NCI-H2171 (cell line): ENCODE measurements at regions not wholly inside any gene's neighbourhood (a gene's known extent, or its start where the extent isn't known, plus 50 kb on each side); places are given as distances from the start of the nearest gene placed in this dataset.
"Not testable (repeated sequence)": the region's sequence is repeated elsewhere in the genome, so short reads cannot be mapped to it uniquely, and the experiment has no call there.

ENCODE experiments used
- DNase-seq: peaks from one replicate; lab custom pipeline; 2025; lab: John Stamatoyannopoulos, UW

DNA sequence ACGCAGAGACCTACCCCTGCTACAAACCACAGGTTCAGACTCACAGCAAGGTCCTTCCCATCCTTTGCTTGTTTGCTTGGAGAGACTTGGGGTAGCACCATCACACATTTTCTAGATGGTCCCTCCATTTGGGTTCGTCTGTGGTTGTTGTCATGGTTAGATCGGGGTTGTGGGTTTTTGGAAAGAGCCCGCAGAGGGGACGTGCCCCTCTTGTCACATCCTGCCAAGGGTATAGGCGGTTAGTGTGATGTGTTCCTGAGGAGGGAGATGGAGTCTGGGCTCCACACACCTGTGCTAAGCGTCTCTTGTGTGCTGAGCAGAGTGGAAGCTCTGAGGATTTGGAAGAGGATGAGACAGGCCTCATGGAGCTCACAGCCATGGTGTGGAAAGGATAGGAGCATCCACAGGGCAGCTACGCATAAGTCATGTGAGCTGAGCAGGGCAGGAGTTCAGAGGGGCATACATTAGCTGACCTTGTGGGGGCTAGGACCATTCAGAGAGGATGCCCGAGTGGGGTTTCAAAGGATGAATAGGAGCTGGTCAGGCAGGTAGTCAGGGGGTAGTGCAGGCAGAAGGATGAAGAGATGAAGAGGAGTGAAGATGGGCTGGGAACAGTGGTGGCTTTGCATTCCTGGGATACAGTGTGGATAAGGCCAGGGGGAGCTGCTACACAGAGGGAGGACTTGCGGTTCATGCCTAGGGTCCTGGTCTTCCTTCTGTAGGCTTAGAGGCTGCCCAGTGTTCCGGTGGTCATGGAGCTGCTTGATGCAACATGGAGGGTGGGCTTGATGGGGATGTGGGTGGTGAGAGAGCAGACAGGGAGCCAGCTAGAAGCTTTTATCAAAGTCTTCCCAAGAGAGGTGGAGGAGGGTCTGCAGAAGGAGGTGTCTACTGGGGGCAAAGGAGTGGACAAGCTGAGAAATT, 62.9 kb downstream of the ACKR3 start:
- DNase-seq, result no peak

DNA sequence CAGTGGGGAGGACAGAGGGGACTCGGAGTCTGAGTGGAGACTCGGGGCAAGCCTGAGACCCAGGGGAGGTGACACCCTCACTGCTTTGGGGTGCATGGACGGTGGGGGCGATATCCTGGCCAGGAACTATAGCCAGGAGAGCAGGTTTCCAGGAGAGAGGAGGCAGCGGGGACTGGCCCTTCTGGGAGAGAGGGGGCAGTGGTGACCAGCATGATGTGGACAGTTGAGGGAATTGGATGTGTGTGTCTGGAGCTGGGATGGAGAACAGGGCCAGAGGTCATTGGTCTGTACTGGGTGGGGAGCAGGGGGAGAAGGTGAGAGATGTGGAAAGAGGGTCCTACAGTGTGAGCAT, 63.6 kb downstream of the ACKR3 start:
- no peak for DNase-seq

DNA sequence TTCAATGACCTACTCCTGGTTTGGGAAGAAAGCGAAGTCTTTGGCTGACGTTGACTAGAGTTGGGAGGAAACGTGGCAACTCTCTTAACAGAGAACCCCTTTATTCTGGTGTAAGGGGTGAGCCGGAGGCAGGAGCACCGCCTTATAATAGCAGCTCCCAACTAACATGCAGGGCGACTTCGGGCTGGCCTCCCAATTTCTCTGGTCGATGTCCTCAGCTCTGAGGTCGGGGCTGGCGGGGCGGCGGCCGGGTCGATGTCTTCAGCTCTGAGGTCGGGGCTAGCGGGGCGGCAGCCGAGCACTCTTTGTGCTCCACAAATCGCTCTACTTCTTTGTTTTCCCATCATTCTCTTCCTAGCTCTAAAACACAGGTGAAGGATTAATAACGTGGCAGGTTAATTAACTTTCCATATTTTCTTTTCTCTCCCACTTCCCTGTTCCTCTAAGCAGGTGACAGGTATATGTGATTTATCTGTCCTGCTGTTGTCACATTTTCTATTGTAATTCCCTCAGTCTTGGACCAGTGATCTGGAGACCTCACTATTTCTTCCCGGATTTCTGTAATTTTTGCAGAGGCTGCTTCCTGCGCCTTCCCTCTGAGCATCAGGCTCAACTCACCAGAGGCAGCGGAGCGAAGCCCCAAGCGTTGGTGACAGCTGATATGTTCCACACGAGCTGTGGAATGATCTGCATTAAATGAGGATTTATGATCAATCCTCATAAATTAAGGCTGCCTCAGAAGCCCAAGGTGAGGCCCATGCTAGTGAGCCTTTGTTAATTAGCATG, 64.3 kb downstream of the ACKR3 start:
- DNase-seq, result no peak

DNA sequence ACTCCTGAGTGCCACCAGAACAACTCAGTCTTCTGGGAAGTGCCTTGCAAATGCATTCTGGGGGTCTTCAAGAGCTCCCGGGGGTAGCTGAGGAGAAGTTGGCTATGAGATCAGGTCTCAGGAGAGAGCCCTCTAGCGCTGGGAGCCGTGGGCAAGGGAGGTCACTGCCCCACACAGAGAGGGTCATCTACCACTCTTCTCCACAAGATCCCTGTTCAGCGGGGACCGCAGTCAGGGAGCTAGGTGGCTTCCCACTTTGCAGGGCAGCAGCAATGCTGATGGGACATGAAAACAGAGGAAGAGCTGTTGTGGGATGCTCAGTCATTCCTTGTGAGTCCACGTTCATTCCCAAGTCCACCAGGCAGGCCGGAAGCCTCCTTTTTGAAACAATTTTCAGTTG, 66.6 kb downstream of the ACKR3 start:
- DNase-seq, result no peak

DNA sequence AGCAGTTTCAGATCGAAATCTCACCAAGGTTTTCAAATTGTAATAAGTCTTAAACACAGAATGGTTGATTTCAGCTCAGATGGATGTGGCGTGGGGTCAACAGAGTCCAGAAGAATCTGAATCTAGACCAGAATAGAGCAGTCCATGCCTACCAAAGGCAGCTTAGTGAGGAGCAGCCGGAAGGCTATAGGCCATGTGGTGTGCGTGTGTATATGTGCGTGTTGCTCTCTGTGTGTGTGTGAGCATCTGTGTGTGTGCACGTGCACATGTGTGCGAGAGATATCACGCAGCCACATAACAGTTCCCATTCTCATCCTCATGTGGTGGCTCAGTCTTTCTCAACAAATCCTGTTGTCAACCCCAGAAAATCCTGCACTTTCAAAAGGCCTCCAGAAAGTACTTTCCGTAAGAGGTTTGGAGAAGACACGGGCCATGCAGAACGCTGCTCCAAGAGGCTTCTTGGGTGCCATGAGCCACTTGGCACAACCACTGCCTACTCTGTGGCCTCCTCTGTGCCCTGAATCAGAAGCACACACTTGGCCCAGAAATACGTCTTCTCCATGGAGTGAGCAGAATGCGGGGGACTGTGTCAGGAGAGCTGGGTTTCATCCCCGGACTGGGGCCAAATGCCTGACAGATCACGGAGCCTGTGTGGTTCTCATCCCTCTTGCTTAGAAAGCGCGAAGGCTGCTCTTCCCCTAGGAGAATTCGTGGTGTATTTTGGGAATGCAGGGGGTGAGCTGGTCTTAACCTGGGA, 67.3 kb downstream of the ACKR3 start:
- no peak for DNase-seq

DNA sequence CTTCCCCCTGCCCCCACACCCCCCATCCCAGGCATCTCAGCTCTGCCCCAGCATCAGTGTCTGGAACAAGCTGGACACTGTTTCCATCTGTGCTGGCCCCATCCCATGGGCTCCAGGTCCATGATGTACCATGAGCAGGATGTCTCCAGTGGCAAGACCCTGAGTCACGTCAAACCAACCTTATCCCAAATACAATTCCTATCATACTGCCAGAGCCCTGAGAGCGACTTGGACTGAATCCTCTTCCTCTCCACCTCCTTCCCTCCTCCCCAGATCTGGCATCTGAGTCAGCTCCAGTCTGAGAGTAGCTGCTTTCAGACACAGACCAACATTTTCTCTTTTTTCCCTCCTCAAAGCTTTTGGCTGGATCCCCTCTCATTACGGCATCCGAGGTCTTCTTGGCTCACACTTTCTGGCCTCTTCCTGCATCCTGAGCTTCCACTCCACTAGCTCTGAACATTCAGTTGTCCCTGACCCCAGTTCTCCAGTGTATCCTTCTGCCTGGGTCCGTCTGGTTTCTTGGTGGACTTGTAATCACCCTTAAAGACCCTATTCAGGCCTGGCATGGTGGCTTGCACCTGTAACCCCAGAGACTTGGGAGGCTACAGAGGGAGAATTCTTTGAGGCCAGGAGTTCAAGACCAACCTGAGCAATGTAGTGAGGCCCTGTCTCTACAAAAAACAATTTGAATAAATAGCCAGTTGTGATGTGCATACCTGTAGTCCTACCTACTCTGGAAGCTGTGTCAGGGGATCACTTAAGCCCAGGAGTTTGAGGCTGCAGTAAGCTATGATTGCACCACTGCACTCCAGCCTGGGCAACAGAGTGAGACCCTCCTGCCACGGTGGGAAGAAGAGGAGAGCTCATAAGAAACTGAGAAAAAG, 68.3 kb downstream of the ACKR3 start:
- DNase-seq, result no peak

DNA sequence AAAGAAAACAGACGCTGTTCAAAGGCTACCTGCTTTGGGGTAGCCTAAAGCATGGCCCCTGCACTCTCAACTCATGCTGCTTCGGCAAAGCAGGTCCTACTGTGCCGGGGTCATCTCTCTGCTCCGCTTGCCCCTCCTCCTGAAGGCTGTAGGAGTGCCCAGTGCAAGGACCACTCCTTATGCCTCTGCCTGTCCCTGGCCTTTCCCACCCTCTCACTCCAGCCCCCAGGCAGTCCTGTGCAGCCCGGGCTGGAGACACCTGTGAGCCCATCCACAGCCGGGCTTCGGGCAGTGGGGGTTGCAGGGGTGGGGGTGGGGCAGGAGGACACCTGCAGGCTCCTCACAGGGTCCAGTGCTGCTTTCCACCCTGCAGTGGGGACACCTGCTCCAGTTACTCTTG, 69.1 kb downstream of the ACKR3 start:
- no peak for DNase-seq

DNA sequence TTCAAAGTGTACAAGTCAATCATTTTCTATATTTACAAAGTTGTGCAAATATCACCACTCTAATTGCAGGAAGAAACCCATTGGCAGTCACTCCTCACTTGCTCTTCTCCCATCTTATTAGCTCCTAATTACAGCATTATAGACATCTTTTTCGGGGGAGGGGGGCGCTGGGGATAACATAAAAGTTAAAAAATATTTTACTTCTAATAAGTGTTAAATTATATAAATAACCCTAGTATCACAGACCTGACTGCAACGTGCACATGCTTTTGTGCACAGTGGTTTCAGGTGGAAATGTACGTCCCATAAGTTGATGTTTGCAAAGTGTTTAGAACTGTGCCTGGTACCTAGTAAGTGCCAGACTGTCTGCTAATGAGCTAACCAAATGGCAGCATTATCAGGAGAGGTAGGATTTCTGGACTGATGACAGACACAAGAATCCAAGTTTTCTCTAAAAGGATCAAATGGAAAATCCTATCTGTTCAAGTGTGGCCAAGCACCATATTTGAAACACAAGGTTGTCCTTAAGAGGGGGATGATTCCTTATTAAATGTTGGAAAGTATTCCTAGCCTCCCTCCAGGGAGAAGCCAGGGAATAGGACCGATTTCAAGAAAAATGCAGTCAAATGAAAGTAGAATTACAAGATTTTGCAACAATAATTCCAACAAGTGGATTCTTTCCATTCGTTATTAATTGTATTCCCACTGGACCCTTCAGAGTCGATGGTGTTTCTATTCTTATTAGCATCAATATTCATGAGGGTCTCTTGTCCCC, 70.0 kb downstream of the ACKR3 start:
- DNase-seq, result no peak

DNA sequence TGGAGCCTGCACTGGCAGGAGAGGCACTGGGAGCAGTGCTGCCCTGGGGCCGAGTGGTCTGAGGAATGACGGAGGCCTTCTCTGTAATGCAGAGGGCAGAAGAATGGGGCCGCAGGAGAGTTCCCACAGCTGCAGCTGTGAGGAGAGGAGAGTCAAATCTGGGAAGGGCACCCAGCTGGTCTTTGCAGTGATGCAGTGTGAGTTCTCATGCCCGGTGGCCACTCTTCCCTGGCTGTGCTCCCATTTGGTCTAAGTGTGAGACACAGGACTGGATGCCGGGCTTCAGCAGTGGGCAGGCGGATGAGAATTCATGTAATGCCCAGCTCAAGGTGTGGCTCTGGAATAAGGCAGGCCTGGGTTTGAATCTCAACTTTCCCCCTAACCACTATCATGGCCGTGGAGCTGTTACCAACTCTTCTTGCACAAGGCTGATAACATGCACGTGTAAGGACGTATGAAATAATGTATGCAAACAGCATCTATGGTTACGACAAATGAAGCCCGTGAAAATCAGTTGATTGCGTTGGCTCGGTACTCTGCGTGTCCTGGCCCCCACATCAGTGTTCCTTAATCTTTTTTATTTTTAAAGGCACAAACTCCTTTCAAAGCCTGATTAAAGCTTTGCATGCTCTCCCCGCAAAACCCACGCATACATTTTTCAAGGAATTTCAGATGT, 71.6 kb downstream of the ACKR3 start:
- DNase-seq, result no peak

DNA sequence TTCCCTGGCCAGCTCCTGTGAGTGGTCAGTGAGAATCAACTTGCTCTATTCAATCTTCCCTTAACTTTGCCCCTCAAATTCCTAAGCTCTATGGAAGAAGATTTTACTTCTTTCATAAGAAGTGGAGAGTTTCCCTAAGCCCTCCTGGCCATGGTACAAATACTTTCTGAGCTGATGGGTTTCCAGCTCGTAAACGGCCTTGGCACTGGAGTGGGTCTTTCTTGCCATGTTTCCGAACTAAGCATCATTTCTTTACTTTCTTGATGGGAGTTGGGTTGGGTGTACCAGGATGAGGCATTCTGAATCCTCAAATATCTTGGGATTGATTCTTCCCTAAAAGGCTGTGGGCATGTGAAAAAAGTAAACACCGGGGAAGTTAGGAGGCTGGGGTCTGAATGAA, 72.5 kb downstream of the ACKR3 start:
- no peak for DNase-seq

DNA sequence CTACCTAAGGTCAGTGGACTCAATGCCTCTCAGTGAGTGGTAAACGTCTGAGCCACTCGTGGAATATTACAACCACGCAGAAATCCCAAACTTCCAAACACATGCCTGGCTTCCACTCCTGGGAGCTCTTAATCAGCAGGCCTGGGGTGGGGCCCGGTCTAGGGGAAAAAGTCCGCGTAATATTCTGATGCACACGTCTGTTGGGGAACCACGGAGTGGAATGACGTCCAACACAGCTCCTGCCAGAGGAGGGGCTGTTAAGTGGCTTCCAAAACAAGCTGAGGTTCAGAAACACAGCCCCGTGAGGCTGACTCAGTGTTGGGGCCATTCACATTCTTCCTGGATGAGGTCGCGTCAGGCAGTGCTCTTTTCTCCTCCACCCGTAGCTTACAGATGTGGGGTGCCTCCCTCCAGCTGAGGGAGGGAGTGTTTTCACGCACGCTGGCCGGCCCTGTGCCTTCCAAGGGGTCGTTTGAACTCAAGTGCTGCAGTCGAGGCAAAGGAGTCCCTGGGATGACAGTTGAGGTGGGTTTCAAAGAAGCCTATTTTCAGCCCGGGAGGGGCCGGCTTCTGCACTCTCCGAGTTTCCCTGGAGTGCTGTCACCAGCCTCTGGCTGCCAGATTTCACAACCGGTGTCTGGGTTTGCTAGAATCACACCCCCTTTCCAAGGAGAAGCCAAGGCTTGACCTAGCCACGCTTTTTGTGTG, 73.1 kb downstream of the ACKR3 start:
- DNase-seq, result no peak

DNA sequence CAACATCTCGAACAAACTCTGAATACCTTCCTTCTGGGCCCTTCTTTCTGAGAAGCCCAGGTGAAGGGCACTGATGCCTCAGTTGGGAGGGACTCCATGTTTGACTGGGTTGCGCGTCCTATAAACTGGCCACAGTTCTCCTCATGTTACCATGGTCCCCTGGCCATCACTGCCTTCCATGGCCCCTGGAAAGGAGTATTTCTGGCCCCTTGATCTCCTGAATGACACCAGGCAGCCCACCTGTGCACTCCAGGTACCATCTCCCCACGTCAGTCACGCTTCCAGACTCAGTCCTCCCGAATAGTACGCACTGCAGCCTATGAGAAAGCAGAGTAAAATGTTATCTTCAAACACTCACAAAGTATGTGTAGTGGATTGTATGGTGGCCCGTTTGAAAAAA, 73.9 kb downstream of the ACKR3 start:
- no peak for DNase-seq

DNA sequence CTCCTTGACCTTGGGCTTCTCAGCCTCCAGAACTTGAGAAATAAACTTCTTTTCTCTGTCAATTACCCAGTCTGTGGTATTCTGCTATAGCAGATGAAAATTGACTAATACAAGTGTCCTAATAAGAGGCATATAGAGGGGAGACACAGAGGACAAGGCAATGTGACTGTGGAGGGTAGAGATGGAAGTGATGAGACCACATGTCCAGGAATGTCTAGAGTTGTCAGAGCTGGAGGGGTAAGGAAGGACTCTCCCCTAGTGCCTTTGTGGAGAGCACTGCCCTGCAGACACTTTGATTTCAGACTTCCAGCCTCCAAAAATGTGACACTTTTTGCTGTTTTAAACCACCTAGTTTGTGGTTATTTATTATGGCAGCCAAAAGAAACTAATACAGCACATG, 74.4 kb downstream of the ACKR3 start:
- DNase-seq, result no peak

DNA sequence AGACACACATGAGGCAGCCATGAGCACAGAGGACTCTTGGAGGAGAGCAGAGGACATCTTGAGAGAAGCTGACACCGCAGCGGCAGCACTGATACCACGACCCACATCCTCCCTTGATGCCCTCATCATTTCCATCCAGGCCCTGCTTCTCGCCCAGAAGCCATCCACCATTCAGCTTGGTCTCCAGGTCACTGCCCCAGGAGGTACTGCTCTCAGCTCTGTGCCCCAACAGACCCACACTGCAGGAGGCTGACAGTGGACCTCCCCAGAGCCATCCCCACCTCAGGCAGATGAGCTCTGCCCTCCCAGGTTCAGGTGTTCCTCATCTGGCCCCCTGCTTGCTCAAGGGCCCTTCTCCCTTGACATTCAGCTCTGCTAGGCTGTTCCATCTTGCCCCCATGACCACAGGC, 74.9 kb downstream of the ACKR3 start:
- no peak for DNase-seq

DNA sequence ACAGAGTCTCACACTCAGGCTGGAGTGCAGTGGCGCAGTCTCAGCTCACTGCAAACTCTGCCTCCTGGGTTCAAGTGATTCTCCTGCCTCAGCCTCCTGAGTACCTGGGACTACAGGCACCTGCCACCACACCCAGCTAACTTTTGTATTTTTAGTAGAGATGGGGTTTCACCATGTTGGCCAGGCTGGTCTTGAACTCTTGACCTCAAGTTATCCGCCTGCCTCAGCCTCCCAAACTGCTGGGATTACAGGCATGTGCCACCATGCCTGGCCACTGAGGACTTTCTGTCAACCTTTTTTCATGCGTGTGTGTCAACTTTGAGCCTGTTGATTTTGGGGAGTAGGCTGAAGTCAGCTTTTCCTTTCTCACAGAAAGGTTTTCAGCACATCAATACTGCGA, 75.5 kb downstream of the ACKR3 start:
- not testable (repeated sequence) for DNase-seq

DNA sequence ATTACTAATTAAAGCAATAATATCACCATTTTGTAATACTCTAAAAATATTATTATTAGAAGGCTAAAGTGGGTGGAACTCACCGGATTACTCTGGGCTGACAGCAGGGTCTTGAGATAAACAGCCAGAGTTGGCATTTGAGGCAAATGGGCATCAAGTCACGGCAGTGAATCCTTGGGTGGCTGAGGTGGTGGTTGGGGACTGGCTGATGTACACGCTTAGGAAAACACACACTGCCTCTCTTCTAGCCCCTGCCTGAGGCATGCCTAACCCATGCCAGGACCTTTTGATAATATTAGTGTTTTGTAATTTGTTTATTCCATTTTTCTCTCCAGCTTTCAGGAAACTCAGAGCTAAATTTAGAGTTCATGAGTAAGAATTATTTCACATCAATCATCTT, 76.8 kb downstream of the ACKR3 start:
- DNase-seq, result no peak

DNA sequence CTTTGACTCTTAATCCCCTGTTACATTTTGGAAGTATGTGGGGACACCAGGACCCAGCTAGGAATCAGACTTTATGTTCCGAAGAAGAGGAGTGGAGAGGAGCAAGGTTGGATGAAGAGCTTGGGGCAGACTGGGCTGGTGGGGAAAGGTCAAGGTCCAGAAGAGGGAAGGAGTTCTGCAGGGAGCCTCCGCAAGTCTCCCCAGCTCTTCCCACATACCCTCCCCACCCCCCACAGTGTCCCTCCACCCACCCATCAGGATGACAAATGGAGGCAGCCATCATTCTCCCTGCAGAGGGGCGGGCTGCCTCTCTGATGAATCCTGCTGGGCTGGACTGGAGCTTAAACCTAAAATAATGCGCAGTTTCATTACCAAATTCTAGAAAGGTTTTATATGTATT, 77.2 kb downstream of the ACKR3 start:
- DNase-seq, result no peak

DNA sequence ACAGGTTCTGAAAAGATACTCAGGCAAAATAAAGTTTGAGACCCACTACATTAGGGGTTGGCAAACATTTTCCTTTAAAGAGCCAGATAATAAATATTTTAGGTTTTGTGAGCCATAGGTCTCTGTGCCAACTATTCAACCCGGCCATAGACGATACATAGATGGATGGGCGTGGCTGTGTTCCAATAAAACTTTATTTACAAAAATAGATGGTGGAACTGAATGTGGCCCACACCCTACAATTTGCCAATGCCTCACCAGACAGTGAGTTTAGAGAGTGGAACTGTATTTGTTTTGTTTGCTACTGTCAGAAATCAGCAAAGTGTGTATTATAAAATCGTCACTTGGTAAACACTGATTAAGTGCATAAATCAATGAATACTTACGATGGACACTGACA, 78.0 kb downstream of the ACKR3 start:
- no peak for DNase-seq

DNA sequence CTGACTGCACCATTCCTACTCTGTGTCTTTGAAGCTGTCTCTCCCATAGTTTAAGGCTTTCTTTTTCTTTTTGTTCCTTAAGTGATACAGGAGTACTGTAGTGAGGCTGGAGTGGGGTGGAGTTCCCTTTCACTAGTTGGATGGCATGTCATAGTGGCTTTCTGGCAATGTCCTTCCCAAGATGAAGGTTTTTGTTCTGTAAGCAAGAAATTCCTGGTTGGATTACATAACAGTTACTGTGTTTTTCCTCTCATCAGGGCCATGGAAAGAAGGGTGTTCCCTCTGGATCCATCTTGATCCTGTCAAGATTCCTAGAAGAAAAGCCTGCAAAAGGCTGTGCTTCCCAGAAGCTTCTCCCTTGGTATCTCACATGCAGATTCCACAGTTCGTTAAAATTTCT, 84.2 kb downstream of the ACKR3 start:
- DNase-seq, result no peak

DNA sequence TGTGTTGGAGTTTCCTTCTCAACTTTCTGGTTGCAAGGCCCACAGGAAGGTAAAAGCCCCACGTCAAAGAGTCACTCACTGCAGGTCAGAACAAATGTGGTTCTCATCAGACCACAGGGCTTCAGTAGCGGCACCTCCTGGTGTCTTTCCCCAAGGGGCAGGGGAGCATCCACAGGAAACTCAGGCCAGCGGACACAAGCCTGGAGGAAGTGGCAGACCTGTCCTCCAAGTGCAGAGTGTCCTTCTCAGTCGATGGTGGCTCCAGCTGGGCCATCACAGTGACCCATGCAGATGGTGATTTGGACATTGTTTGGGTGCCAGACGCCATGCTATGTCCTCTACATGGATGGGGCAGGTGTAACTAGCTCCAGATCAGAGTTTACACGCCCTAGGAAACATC, 84.9 kb downstream of the ACKR3 start:
- no peak for DNase-seq
